OCI-LY7 (cell line): ENCODE measurements at regions not wholly inside any gene's neighbourhood (a gene's known extent, or its start where the extent isn't known, plus 50 kb on each side); places are given as distances from the start of the nearest gene placed in this dataset.

ENCODE experiments used
- BruUV-seq: library from RNA; stranded (reverse); fragments of 400-500 nt; replicated peaks from 2 replicates; lab custom pipeline; 2021; lab: Mats Ljungman, UMichigan
- CTCF ChIA-PET: fragments of 300-600 bp; sonication (Branson Sonifier 250); formaldehyde crosslinking; loops from one replicate; lab custom pipeline; 2022; ENCODE audit warnings: antibody characterized with exemption; ENCODE audit not compliant: unreplicated experiment; lab: Charles Lee
- POLR2A ChIA-PET: fragments of 300-600 bp; sonication (Branson Sonifier 250); formaldehyde crosslinking; loops from one replicate; lab custom pipeline; 2022; ENCODE audit warnings: antibody characterized with exemption; lab: Charles Lee
- DNase-seq: peaks from one replicate; pipeline ENCODE4 v3.0.0-alpha.2; 2015; ENCODE audit warnings: low spot score
- H2AFZ ChIP-seq: fragments of 200-600 bp; sonication (generic), shearing (Covaris generic); 2 replicates; pipeline ENCODE4 v1.6.1; 2014; ENCODE audit warnings: mild to moderate bottlenecking, antibody characterized with exemption, low read length, moderate library complexity
- H3K27ac ChIP-seq: fragments of 200-600 bp; sonication (generic); 2 replicates; pipeline ENCODE4 v1.5.1; 2014; ENCODE audit warnings: mixed run types, low read depth, mild to moderate bottlenecking, moderate library complexity, low read length, inconsistent platforms; ENCODE audit not compliant: poor library complexity, severe bottlenecking
- H3K36me3 ChIP-seq: fragments of 200-600 bp; sonication (generic); 2 replicates; pipeline ENCODE4 v1.6.1; 2014; ENCODE audit warnings: mild to moderate bottlenecking, antibody characterized with exemption, low read length, moderate library complexity, mixed read lengths; ENCODE audit not compliant: insufficient read depth
- H3K4me1 ChIP-seq: fragments of 200-600 bp; sonication (generic); 2 replicates; pipeline ENCODE4 v1.5.1; 2014; ENCODE audit warnings: mild to moderate bottlenecking, low read length; ENCODE audit not compliant: insufficient read depth, poor library complexity, severe bottlenecking
- H3K4me2 ChIP-seq: fragments of 200-600 bp; sonication (generic); 2 replicates; pipeline ENCODE4 v1.6.1; 2014; ENCODE audit warnings: mild to moderate bottlenecking, low read length
- H3K4me3 ChIP-seq: fragments of 200-600 bp; sonication (generic); 2 replicates; pipeline ENCODE4 v1.5.1; 2014; ENCODE audit warnings: mild to moderate bottlenecking, low read depth, low read length; ENCODE audit not compliant: poor library complexity, severe bottlenecking
- H3K79me2 ChIP-seq: fragments of 200-600 bp; sonication (generic); 2 replicates; pipeline ENCODE4 v1.6.1; 2016; ENCODE audit warnings: low read depth, mild to moderate bottlenecking, low read length, moderate library complexity, mixed read lengths; ENCODE audit not compliant: insufficient read depth
- H3K9me2 ChIP-seq: fragments of 200-600 bp; sonication (generic); 2 replicates; pipeline ENCODE4 v1.6.1; 2016; ENCODE audit warnings: mild to moderate bottlenecking, low read length, mixed read lengths; ENCODE audit not compliant: insufficient read depth
- H3K9me3 ChIP-seq: fragments of 200-600 bp; sonication (generic); 2 replicates; pipeline ENCODE4 v1.6.1; 2014; ENCODE audit warnings: mild to moderate bottlenecking, mixed run types, low read length, mixed read lengths
- H4K20me1 ChIP-seq: fragments of 200-600 bp; sonication (generic); 2 replicates; pipeline ENCODE4 v1.6.1; 2014; ENCODE audit warnings: mild to moderate bottlenecking, antibody characterized with exemption, low read length, moderate library complexity, mixed read lengths; ENCODE audit not compliant: insufficient read depth
- CTCF ChIP-seq: fragments of 200-600 bp; sonication (generic); conservative IDR thresholded peaks from 2 replicates; pipeline ENCODE4 v1.5.1; 2014; ENCODE audit warnings: mild to moderate bottlenecking, antibody characterized with exemption, low read length, moderate library complexity, mixed read lengths
- EZH2phosphoT487 ChIP-seq: fragments of 200-600 bp; sonication (generic); IDR thresholded peaks from 2 replicates; pipeline ENCODE4 v1.6.1; 2018; ENCODE audit warnings: low read depth, borderline replicate concordance, mild to moderate bottlenecking, mixed run types, antibody characterized with exemption, low read length, moderate library complexity, mixed read lengths
- intact Hi-C: fragments of 100-400 bp; cut with micrococcal nuclease; formaldehyde crosslinking; loops from one replicate; pipeline ENCODE4 v1.10.0; 2022; ENCODE audit not compliant: unreplicated experiment

- no TSS peak for BruUV-seq
- intact Hi-C loops, result no loop called here
- Histone ChIP-seq H3K4me1 (no peaks in the 10 kb centered on the region), H3K9me3 (no peaks in the 10 kb centered on the region), H3K9me2 (no peaks in the 10 kb centered on the region), H2AFZ (no peak overlapping the region), H3K36me3 (no peaks in the 10 kb centered on the region), H4K20me1 (no peaks in the 10 kb centered on the region), H3K4me3 (no peak overlapping the region), H3K4me2 (no peak overlapping the region), H3K27ac (no peak overlapping the region), H3K79me2 (no peaks in the 10 kb centered on the region)
- CTCF ChIA-PET, result no interaction called here
- DNase-seq, result no peak
- POLR2A ChIA-PET, result no interaction called here
- TF ChIP-seq EZH2phosphoT487 (no peak), CTCF (no peak)
These were observed 140.0 kb upstream of the HMHB1 start for GRCh38 chr5:143671674-143672569.

GRCh38 chr5:143671021-143671420, 140.9 kb upstream of the HMHB1 start:
- no peaks in the 10 kb centered on the region for H4K20me1 ChIP-seq
- no peak overlapping the region for H2AFZ ChIP-seq
- TF ChIP-seq CTCF (no peak), EZH2phosphoT487 (no peak)
- ChIA-PET CTCF (no interaction called here), POLR2A (no interaction called here)
- H3K4me2 ChIP-seq, result no peak overlapping the region
- H3K9me2 ChIP-seq, result no peaks in the 10 kb centered on the region
- no peaks in the 10 kb centered on the region for H3K79me2 ChIP-seq
- BruUV-seq, result no TSS peak
- H3K27ac ChIP-seq, result no peak overlapping the region
- H3K4me3 ChIP-seq, result no peak overlapping the region
- H3K4me1 ChIP-seq, result no peaks in the 10 kb centered on the region
- no peaks in the 10 kb centered on the region for H3K36me3 ChIP-seq
- no peak for DNase-seq
- intact Hi-C loops, result no loop called here
- no peaks in the 10 kb centered on the region for H3K9me3 ChIP-seq

- H3K36me3 ChIP-seq, result no peaks in the 10 kb centered on the region
- no peak for TF ChIP-seq EZH2phosphoT487
- TF ChIP-seq CTCF, result no peak
- no TSS peak for BruUV-seq
- CTCF ChIA-PET, result no interaction called here
- H2AFZ ChIP-seq, result no peak overlapping the region
- H3K79me2 ChIP-seq, result no peaks in the 10 kb centered on the region
- H3K4me2 ChIP-seq, result no peak overlapping the region
- H3K9me2 ChIP-seq, result no peaks in the 10 kb centered on the region
- H3K4me3 ChIP-seq, result no peak overlapping the region
- POLR2A ChIA-PET, result interaction anchor here (0.8 to 1.1 kb wide), 3 partner anchors 8 to 334 kb away, joined by 3 to 5 read pairs (median 3); no protein-coding TSS in a partner anchor
- intact Hi-C loops, result no loop called here
- no peak for DNase-seq
- no peaks in the 10 kb centered on the region for H4K20me1 ChIP-seq
- H3K9me3 ChIP-seq, result no peaks in the 10 kb centered on the region
- H3K4me1 ChIP-seq, result no peaks in the 10 kb centered on the region
- H3K27ac ChIP-seq, result no peak overlapping the region
These were observed 146.1 kb upstream of the HMHB1 start for GRCh38 chr5:143665866-143666265.
